Fibroblast of lung (primary cell): ENCODE measurements at regions not wholly inside any gene's neighbourhood (a gene's known extent, or its start where the extent isn't known, plus 50 kb on each side); places are given as distances from the start of the nearest gene placed in this dataset.

Experiments
- CTCF ChIP-seq, 2 donors: IDR thresholded peaks in 1 of 2; conservative IDR thresholded peaks in 1 of 2; 1 replicate in 1 of 2; 2 replicates in 1 of 2; pipeline ENCODE4 v1.5.1; 2011 to 2012; ENCODE audit warnings: low read length in 2 of 2, control low read depth in 1 of 2, inconsistent platforms in 1 of 2, low read depth in 1 of 2, mild to moderate bottlenecking in 1 of 2
- EZH2 ChIP-seq: IDR thresholded peaks from 2 replicates; pipeline ENCODE4 v1.5.1; 2012; ENCODE audit warnings: low read length, control low read depth, mild to moderate bottlenecking; ENCODE audit errors: missing control alignments

- no peak for TF ChIP-seq CTCF (conservative IDR thresholded peaks at IDR 0.05 in 1 of 2, IDR thresholded peaks at IDR 0.05 in 1 of 2; ENCODE audit: low read depth in 1 of 2, low read length in 2 of 2)
- no peak for TF ChIP-seq EZH2
These were observed 1670.1 kb upstream of the ACO1 start for GRCh38 chr9:30714389-30714788.
